Esophagus squamous epithelium (tissue), 5 donors: ENCODE measurements at regions not wholly inside any gene's neighbourhood (a gene's known extent, or its start where the extent isn't known, plus 50 kb on each side); places are given as distances from the start of the nearest gene placed in this dataset.

Source experiments
- DNase-seq: peaks from one replicate; lab custom pipeline; 2025; lab: John Stamatoyannopoulos, UW
- H3K27ac ChIP-seq, 4 donors: fragments of 200-600 bp; sonication (generic); one replicate each; pipeline ENCODE4 v1.5.1; 2016 to 2019; ENCODE audit warnings: mild to moderate bottlenecking in 1 of 4
- H3K27me3 ChIP-seq, 4 donors: fragments of 200-600 bp; sonication (generic); 1 replicate in 3 of 4; 2 replicates in 1 of 4; pipeline versions ENCODE4 v1.5.1 to v1.6.0; 2017 to 2021; ENCODE audit warnings: antibody characterized with exemption in 1 of 4
- H3K36me3 ChIP-seq, 3 donors: fragments of 200-600 bp; sonication (generic); one replicate each; pipeline ENCODE4 v1.5.1; 2016 to 2019
- H3K4me1 ChIP-seq, 3 donors: fragments of 200-600 bp; sonication (generic); one replicate each; pipeline ENCODE4 v1.5.1; 2017 to 2019
- H3K4me3 ChIP-seq, 4 donors: fragments of 200-600 bp; sonication (generic); 1 replicate in 3 of 4; 2 replicates in 1 of 4; pipeline ENCODE4 v1.5.1; 2016 to 2019; ENCODE audit warnings: mild to moderate bottlenecking in 2 of 4, moderate library complexity in 1 of 4
- H3K9me3 ChIP-seq, 3 donors: fragments of 200-600 bp; sonication (generic); one replicate each; pipeline ENCODE4 v1.5.1; 2016 to 2019
- POLR2A ChIP-seq, 4 donors: fragments of 450-650 bp; IDR thresholded peaks; one replicate each; pipeline ENCODE4 v1.6.1; 2017; ENCODE audit warnings: antibody characterized with exemption in 4 of 4, mild to moderate bottlenecking in 4 of 4, moderate library complexity in 3 of 4
- WGBS, 2 donors: methylation state at CpG; one replicate each; pipeline ENCODE4 v1.1.5; 2018; 5-methylcytosine and 5-hydroxymethylcytosine counted together
- intact Hi-C: fragments of 100-400 bp; cut with DNase I; formaldehyde crosslinking; loops from one replicate; pipeline ENCODE4 v1.15.0; 2022
- TF ChIP-seq, protein P1 (sequence below), 6 experiments: fragments of 450-650 bp in 4 of 6; fragments of 200-600 bp in 2 of 6; sonication (generic) in 2 of 6; IDR thresholded peaks; one replicate each; pipeline ENCODE4 v1.5.1; 2016 to 2019; ENCODE audit warnings: antibody characterized with exemption in 6 of 6, mild to moderate bottlenecking in 4 of 6, moderate library complexity in 4 of 6
- donor health status: DM: yes; HTN: yes; CAD: no.

DNA sequence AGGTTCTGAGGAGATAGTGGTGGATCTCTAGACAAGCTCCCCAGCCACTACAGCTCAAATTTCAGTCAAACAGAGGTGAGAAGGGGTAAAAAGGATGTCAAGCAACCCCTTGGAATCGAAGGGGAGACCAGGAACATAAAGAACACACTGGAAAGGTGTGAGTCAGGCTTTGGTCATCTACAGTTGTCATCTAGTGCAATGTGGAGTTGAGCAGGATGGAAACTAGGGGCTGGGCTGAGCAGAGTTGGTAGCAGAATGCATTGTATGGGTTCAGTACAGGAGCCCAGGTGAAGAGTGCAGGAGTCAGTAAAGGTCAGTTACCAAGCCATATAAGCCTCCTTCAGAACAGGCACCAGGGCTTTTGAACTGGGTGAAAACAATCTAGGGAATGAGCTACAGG lies 52.7 kb upstream of the VAV3 start:
- 50% methylated on average over 1 of the region's 1 CpG for WGBS, 2 donors
- no peak for DNase-seq

DNA sequence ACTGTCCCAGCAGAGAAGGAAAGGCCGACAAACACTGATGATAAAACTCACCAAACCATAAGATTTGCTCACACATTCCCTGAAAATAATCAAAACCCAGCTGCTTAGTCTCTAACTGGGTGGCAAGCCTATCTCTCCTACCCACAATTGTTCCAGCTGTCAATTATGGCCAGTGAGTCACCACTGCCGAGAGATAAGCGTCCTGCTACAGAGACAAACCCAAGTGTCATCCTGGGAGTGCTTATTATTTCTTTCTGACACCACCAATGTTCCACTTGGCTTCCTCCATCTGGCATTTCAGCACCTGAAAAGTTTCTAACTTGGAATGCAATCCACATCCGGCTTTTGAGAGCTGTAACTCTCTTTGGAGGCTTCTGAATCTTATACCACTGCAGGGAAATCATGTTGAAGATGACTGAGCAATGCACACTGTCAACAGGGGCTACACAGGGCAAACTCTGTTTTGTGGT lies 51.5 kb upstream of the VAV3 start:
- Histone ChIP-seq H3K36me3 (no peaks in the 10 kb centered on the region), H3K27ac (no peak overlapping the region), H3K4me3 (no peak overlapping the region), H3K9me3 (no peaks in the 10 kb centered on the region), H3K27me3 (no peaks in the 10 kb centered on the region), H3K4me1 (no peaks in the 10 kb centered on the region)
- TF ChIP-seq, protein P1, sequence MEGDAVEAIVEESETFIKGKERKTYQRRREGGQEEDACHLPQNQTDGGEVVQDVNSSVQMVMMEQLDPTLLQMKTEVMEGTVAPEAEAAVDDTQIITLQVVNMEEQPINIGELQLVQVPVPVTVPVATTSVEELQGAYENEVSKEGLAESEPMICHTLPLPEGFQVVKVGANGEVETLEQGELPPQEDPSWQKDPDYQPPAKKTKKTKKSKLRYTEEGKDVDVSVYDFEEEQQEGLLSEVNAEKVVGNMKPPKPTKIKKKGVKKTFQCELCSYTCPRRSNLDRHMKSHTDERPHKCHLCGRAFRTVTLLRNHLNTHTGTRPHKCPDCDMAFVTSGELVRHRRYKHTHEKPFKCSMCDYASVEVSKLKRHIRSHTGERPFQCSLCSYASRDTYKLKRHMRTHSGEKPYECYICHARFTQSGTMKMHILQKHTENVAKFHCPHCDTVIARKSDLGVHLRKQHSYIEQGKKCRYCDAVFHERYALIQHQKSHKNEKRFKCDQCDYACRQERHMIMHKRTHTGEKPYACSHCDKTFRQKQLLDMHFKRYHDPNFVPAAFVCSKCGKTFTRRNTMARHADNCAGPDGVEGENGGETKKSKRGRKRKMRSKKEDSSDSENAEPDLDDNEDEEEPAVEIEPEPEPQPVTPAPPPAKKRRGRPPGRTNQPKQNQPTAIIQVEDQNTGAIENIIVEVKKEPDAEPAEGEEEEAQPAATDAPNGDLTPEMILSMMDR (IDR thresholded peaks at IDR 0.05), result no peak
- TF ChIP-seq POLR2A (IDR thresholded peaks at IDR 0.05), result no peak
- DNase-seq, result no peak
- 19 to 36% methylated on average over 4 of the region's 4 CpGs for WGBS, 2 donors
- intact Hi-C loops, result no loop called here

More for the DNA sequence above, 52.7 kb upstream of the VAV3 start:
- no peaks in the 10 kb centered on the region for H3K27me3 ChIP-seq
- H3K36me3 ChIP-seq, result no peaks in the 10 kb centered on the region
- no peaks in the 10 kb centered on the region for H3K9me3 ChIP-seq
- TF ChIP-seq, protein P1 (IDR thresholded peaks at IDR 0.05), result no peak
- no peak for TF ChIP-seq POLR2A (IDR thresholded peaks at IDR 0.05)
- intact Hi-C loops, result no loop called here
- H3K27ac ChIP-seq, result no peak overlapping the region
- H3K4me3 ChIP-seq, result no peak overlapping the region
- H3K4me1 ChIP-seq, result no peaks in the 10 kb centered on the region
